GM12878 (cell line): ENCODE measurements at regions not wholly inside any gene's neighbourhood (a gene's known extent, or its start where the extent isn't known, plus 50 kb on each side); places are given as distances from the start of the nearest gene placed in this dataset.

Source experiments
- CBX5 ChIP-seq: sonication (generic); IDR thresholded peaks from 2 replicates; pipeline ENCODE4 v1.6.1; 2016; ENCODE audit warnings: low read depth, moderate library complexity, mild to moderate bottlenecking, inconsistent platforms
- CREB1 ChIP-seq: IDR thresholded peaks from 2 replicates; pipeline ENCODE4 v1.6.1; 2012; ENCODE audit warnings: low read depth, mild to moderate bottlenecking, inconsistent platforms
- CTCF ChIP-seq, 3 experiments: IDR thresholded peaks in 2 of 3; conservative IDR thresholded peaks in 1 of 3; 2 replicates each; pipeline ENCODE4 v1.5.1; 2011; ENCODE audit warnings: low read depth in 3 of 3, low read length in 3 of 3, mild to moderate bottlenecking in 3 of 3, control low read depth in 2 of 3, moderate library complexity in 2 of 3, inconsistent platforms in 1 of 3, mixed read lengths in 1 of 3; ENCODE audit not compliant: control insufficient read depth in 2 of 3, insufficient read depth in 1 of 3; ENCODE audit errors: extremely low read depth in 1 of 3
- EP300 ChIP-seq, 2 experiments: fragments of 150-350 bp in 1 of 2; IDR thresholded peaks; 2 replicates each; pipeline ENCODE4 v1.6.1; 2011 to 2012; ENCODE audit warnings: low read depth in 2 of 2, low read length in 2 of 2, borderline replicate concordance in 1 of 2, improper control_type of control experiment in 1 of 2, inconsistent platforms in 1 of 2; ENCODE audit not compliant: control insufficient read depth in 1 of 2
- EZH2 ChIP-seq: IDR thresholded peaks from 2 replicates; pipeline ENCODE4 v1.6.1; 2012; ENCODE audit warnings: low read depth, mild to moderate bottlenecking, control low read depth, inconsistent platforms, low read length, borderline replicate concordance; ENCODE audit not compliant: control insufficient read depth
- POLR2A ChIP-seq: IDR thresholded peaks from 2 replicates; pipeline ENCODE4 v1.6.1; 2011; ENCODE audit warnings: low read depth, mild to moderate bottlenecking, low read length
- POLR2AphosphoS2 ChIP-seq: IDR thresholded peaks from 2 replicates; pipeline ENCODE4 v1.6.1; 2011; ENCODE audit warnings: low read depth, mild to moderate bottlenecking, low read length, improper control_type of control experiment, moderate library complexity

- TF ChIP-seq EZH2 (no peak), POLR2AphosphoS2 (no peak), EP300 (IDR thresholded peaks at IDR 0.05; ENCODE audit: borderline replicate concordance in 1 of 2, control insufficient read depth in 1 of 2, low read depth in 2 of 2, low read length in 2 of 2) (no peak), CTCF (IDR thresholded peaks at IDR 0.05 in 2 of 3, conservative IDR thresholded peaks at IDR 0.05 in 1 of 3; ENCODE audit: control insufficient read depth in 2 of 3, extremely low read depth in 1 of 3, insufficient read depth in 1 of 3, low read depth in 3 of 3, low read length in 3 of 3) (no peak), POLR2A (no peak), CREB1 (no peak), CBX5 (no peak)
These were observed 155.0 kb downstream of the TRAM1L1 start for GRCh38 chr4:116930329-116930728.
